GM19328 (cell line): ENCODE measurements at regions not wholly inside any gene's neighbourhood (a gene's known extent, or its start where the extent isn't known, plus 50 kb on each side); places are given as distances from the start of the nearest gene placed in this dataset.

Experiments used
- ATAC-seq: cut with Tn5 transposase; IDR thresholded peaks from one replicate; pipeline ENCODE4 v1.9.1; 2021; ENCODE audit warnings: mild to moderate bottlenecking, moderate library complexity; ENCODE audit not compliant: unreplicated experiment

GRCh38 chr5:21185536-21185935, 1197.5 kb upstream of the CDH18 start:
- ATAC-seq: no peak

DNA sequence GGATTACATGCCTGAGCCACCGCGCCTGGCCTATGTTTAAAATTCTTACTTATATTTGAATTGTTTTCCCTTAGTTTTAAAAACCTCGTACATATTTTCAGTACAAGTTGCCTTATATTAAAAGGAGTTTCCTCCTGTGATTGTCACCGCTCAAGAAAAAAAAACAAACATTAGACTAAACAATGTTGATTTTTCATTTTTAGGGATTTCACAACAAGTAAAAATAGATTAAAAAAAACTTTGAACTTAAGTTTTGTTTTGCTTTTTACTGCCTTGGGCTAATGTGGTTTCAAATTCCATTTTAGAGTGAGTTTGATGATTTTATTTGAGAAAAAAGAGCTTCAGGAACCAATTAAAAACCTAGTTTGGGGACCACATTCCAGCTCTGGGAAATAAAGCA, 1196.6 kb upstream of the CDH18 start:
- ATAC-seq: no peak

DNA sequence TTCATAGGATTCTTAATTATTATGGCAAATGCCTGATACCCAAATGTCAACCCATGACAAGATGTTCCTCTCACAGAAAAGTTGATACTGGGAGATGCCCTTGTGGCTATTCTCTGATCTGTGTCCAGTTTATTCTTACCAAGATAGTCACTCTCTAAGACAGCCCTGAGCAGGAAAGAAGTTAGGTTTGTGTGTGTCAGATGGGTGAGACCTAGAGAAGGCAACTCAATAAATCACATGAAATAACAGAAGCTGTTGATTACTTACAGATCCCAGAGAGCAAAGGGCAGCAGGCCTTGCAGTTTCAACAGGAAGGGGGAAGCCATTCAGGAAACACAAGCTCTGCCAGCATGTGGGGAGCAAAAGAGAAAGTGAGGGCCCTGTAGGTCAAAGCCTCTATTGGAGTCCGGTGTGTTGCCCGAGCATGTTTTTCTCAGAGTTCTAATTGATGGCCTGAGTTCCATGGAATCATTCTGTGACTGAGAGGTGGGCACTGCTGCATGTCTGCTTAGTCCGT, 1193.7 kb upstream of the CDH18 start:
- no peak for ATAC-seq

DNA sequence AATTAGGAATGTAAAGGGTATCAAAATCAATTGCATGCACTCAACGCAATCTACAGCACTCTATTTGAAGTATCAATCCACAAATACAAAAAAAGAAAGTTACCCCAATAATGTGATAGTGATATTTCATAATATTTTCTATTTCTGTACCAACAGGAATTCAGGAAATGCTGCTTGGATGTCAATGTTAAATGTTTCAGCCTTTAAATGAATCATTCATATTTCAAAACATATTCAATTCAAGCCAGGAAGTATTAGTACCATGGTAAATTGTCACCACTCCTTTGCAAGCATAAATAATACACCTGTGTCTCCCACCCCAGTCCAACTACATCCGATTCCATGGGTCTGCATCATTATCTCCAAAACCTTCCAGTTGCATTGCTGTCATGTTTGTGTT, 1185.5 kb upstream of the CDH18 start:
- ATAC-seq: no peak

GRCh38 chr5:21173036-21173435, 1185.0 kb upstream of the CDH18 start:
- no peak for ATAC-seq

DNA sequence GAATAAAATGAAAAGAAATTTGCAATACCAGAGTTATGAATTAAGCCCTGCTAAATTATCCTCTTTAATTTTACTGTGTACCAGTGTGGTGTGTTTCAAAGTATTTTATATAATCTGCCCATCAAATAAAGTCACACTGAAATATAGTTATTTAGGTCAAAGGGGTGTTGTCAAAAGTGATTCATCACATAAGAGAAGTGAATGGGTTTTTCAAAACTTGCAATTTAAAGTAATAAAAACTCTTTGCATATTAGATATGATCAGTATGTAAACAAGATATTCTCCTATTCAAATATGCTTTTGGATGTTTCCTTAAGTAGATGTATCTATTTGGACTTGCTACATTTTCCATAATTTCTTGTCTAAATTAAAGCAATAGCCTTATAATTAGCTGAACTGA, 1183.0 kb upstream of the CDH18 start:
- ATAC-seq: no peak

DNA sequence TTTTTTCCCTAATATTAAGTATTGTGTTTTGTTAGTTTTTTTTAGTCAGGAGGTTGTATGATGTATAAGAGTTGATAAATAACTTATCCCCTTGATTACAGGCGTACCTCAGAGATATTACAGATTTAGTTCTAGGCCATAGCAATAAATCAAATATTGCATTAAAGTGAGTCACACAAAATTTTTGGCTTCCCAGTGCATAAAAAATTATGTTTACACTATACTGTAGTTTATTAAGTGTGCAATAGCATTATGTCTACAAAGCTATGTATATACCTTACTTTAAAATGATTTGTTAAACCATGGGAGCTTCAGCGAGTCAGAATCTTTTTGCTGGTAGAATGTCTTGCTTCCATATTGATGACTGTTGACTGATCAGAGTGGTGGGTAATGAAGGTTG, 1180.6 kb upstream of the CDH18 start:
- no peak for ATAC-seq

GRCh38 chr5:21165344-21165743, 1177.3 kb upstream of the CDH18 start:
- no peak for ATAC-seq

DNA sequence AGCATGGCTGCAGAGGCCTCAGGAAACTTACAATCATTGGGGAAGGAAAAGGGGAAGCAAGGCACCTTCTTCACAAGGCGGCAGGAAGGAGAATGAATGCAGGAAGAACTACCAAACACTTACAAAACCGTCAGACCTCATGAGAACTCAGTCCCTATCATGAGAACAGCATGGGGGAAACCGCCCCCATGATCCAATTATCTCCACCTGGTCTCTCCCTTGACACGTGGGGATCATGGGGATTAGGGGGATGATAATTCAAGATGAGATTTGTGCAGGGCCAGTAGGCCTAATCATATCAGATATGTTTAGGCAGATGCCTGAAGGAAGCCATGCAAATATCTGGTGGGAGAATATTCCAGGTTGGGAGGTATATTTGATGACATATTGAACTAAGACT, 1176.4 kb upstream of the CDH18 start:
- no peak for ATAC-seq

GRCh38 chr5:21159510-21160059, 1171.6 kb upstream of the CDH18 start:
- ATAC-seq: no peak

- ATAC-seq: no peak
Observed at GRCh38 chr5:21154526-21154925, 1166.5 kb upstream of the CDH18 start.

GRCh38 chr5:21152611-21153010, 1164.6 kb upstream of the CDH18 start:
- ATAC-seq: no peak

- no peak for ATAC-seq
Observed at GRCh38 chr5:21145376-21145775, 1157.4 kb upstream of the CDH18 start.

- no peak for ATAC-seq
Observed at GRCh38 chr5:21143686-21144085, 1155.7 kb upstream of the CDH18 start.

DNA sequence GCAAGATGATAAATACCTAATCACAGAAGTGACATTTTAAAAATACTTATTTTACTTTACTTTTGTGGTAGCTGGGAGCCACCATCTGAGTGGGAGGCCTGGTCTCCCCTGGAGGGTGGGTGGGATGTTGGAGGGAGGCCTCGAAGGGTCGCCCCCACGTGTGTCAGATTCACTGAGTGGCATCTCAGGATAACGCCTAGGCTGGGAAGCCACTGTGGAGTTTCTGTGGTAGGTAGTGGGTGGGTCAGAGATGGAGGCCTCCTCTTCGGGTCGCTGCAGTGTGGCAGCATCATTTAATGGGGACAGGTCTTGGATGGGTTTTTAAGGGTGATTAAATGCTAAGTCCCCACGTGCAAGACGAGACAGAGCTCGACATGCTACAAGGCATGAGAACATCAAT, 1154.8 kb upstream of the CDH18 start:
- ATAC-seq: no peak

GRCh38 chr5:21140987-21141386, 1153.0 kb upstream of the CDH18 start:
- no peak for ATAC-seq

GRCh38 chr5:21126236-21126635, 1138.2 kb upstream of the CDH18 start:
- ATAC-seq: no peak

DNA sequence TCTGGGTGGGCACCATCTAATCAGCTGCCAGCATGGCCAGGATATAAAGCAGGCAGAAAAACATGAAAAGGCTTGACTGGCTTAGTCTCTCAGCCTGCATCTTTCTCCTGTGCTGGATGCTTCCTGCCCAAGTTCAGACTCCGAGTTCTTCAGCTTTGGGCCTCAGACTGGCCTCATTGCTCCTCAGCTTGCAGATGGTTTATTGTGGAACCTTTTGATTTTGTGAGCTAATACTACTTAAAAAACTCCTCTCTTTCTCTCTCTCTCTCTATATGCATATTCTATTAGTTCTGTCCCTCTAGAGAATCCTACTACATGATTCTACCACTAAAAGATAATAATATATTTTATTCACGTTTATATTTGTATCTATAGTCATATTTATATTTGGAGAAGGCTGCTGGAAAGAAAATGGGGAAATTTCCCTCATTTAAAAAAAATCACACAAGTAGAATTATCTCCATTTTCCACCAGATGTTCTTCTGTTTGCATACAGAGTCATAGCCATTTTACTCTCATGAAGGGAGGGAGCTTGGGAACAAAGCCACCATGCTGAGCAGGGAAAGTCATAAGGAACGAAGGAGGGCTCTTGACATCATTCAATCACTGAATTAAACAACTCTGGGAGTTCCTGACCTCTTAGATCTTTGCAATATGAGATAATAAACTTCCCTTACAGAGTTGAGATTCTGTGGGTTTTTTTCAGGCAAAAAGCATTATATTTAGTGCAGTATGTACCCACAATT, 1137.4 kb upstream of the CDH18 start:
- ATAC-seq: no peak

DNA sequence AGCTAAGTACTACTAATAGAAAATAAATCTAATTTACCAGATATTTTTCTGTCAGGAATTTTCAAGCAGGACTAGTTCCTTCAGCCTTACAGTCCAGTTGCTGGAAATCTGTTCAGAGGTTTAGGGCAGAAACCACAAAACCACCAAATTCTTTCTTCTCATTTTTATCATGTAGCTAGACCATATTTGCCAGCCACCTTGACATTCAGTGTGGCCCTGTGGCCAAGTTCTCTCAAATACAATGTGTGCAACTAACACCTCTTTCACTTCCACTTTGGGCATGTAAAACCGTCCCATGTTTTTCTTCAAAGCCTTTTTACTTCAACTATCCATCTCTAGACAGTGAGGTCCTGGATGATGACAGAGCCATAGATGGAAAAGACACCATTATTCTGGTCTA, 1133.2 kb upstream of the CDH18 start:
- no peak for ATAC-seq

GRCh38 chr5:21097661-21098060, 1109.7 kb upstream of the CDH18 start:
- no peak for ATAC-seq

GRCh38 chr5:21094619-21095018, 1106.6 kb upstream of the CDH18 start:
- no peak for ATAC-seq

DNA sequence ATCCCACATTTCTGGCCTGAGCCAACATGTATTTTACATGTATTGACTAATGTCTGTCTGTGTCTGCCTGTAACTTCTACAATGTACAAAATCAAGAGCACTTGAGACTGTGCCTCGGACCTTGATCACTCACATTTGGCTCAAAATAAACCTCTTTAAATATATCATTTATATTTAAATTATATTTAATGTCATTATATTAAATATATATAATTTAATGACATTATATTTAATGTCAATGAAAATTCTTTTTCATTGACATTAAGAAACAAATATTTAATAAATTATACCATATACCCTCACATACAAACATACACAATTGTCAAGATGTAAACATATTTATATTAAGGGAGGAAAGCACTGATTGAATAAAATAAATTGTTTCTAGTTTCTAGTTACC, 1099.8 kb upstream of the CDH18 start:
- ATAC-seq: no peak

DNA sequence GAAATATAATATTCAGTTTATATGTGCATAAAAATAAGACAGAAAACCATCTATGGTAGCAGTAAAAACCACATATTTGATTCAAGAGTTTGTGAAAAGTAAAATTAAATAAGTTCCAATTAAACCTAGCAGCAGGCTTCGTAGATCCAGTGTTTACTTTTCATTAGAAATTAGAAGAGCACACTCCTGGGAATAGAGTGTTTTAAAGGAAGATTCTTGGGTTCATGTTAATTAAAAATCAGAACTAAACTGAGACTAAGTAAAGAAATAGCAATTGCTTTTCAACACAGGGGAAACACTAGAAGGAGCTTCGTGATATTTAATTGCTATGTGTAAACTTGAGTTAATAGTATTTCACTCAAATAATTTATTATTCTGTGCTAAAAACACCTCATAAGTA, 1097.8 kb upstream of the CDH18 start:
- no peak for ATAC-seq
